B cell (primary cell): ENCODE measurements at regions not wholly inside any gene's neighbourhood (a gene's known extent, or its start where the extent isn't known, plus 50 kb on each side); places are given as distances from the start of the nearest gene placed in this dataset.

Source experiments
- ATAC-seq: fragments of 200-7000 bp; cut with Tn5 transposase; one replicate; pipeline ENCODE4 v1.10.0; 2021; ENCODE audit warnings: low read depth, mild to moderate bottlenecking, moderate number of reproducible peaks, moderate library complexity
- CTCF ChIA-PET: fragments of 350-600 bp; sonication (Branson Sonifier 250); formaldehyde crosslinking; loops from one replicate; lab custom pipeline; 2021; ENCODE audit warnings: antibody characterized with exemption, inconsistent platforms; lab: Charles Lee
- POLR2A ChIA-PET: fragments of 350-600 bp; sonication (Branson Sonifier 250); formaldehyde crosslinking; loops from one replicate; lab custom pipeline; 2021; ENCODE audit warnings: antibody characterized with exemption; lab: Charles Lee
- DNase-seq: peaks from one replicate; pipeline ENCODE4 v3.0.0; 2013
- H2AFZ ChIP-seq: 2 replicates; pipeline ENCODE4 v1.6.1; 2012; ENCODE audit warnings: mild to moderate bottlenecking, low read depth, low read length; ENCODE audit not compliant: insufficient read depth, poor library complexity, severe bottlenecking
- H3K27ac ChIP-seq, 2 donors: 1 replicate in 1 of 2; 2 replicates in 1 of 2; pipeline ENCODE4 v1.5.1; 2012 to 2013; ENCODE audit warnings: low read length in 2 of 2, mild to moderate bottlenecking in 2 of 2, moderate library complexity in 1 of 2
- H3K27me3 ChIP-seq, 4 experiments: fragments of 200-600 bp in 1 of 4; sonication (generic) in 1 of 4; replicated peaks in 1 of 4; 1 replicate in 2 of 4; 2 replicates in 2 of 4; pipeline versions ENCODE4 v1.6.1 to v1.7.0; 2013 to 2016; ENCODE audit warnings: low read length in 3 of 4, mild to moderate bottlenecking in 2 of 4, mixed read lengths in 1 of 4, moderate library complexity in 1 of 4; ENCODE audit not compliant: insufficient read depth in 4 of 4, control insufficient read depth in 3 of 4; ENCODE audit errors: control extremely low read depth in 1 of 4
- H3K36me3 ChIP-seq, 2 experiments: replicated peaks in 1 of 2; 1 replicate in 1 of 2; 2 replicates in 1 of 2; pipeline versions ENCODE4 v1.6.1 to v1.7.1; 2013; ENCODE audit warnings: low read length in 1 of 2; ENCODE audit not compliant: insufficient read depth in 2 of 2, control insufficient read depth in 1 of 2; ENCODE audit errors: control extremely low read depth in 1 of 2, extremely low read depth in 1 of 2
- H3K4me1 ChIP-seq, 2 donors: fragments of 200-600 bp in 1 of 2; sonication (generic) in 1 of 2; 1 replicate in 1 of 2; 2 replicates in 1 of 2; pipeline versions ENCODE4 v1.5.1 to v1.6.1; 2013 to 2017; ENCODE audit warnings: low read length in 2 of 2; ENCODE audit not compliant: control insufficient read depth in 2 of 2, insufficient read depth in 2 of 2
- H3K4me2 ChIP-seq: replicated peaks from 2 replicates; pipeline ENCODE3; 2012; ENCODE audit warnings: mild to moderate bottlenecking, low read depth, low read length; ENCODE audit not compliant: poor library complexity, severe bottlenecking
- H3K4me3 ChIP-seq, 5 experiments: fragments of 200-600 bp in 1 of 5; sonication (generic) in 1 of 5; 1 replicate in 3 of 5; 2 replicates in 2 of 5; pipeline versions ENCODE4 v1.5.1 to v1.7.0; 2011 to 2016; ENCODE audit warnings: low read length in 4 of 5, mild to moderate bottlenecking in 4 of 5, low read depth in 2 of 5, control low read depth in 1 of 5, moderate library complexity in 1 of 5; ENCODE audit not compliant: insufficient read depth in 1 of 5; ENCODE audit errors: control extremely low read depth in 1 of 5, extremely low read depth in 1 of 5
- H3K79me2 ChIP-seq: fragments of 200-600 bp; sonication (generic); one replicate; pipeline ENCODE4 v1.6.0; 2016; ENCODE audit warnings: low read length; ENCODE audit not compliant: control insufficient read depth, insufficient read depth
- H3K9ac ChIP-seq: fragments of 200-600 bp; sonication (generic); 2 replicates; pipeline ENCODE4 v1.6.1; 2017; ENCODE audit warnings: mild to moderate bottlenecking, low read length, moderate library complexity
- H3K9me3 ChIP-seq, 3 donors: one replicate each; pipeline versions ENCODE4 v1.6.1 to v1.7.1; 2013; ENCODE audit warnings: low read length in 2 of 3; ENCODE audit not compliant: control insufficient read depth in 2 of 3, insufficient read depth in 1 of 3; ENCODE audit errors: control extremely low read depth in 1 of 3
- H4K20me1 ChIP-seq: 2 replicates; pipeline ENCODE4 v1.6.0; 2012; ENCODE audit warnings: mild to moderate bottlenecking, low read length; ENCODE audit not compliant: insufficient read depth, control insufficient read depth, poor library complexity, severe bottlenecking
- H3K27ac Mint-ChIP-seq: one replicate; pipeline ENCODE4 v1.8.0; 2021; ENCODE audit warnings: mixed read lengths
- H3K27me3 Mint-ChIP-seq: one replicate; pipeline ENCODE4 v1.8.0; 2021; ENCODE audit warnings: mixed read lengths
- H3K4me1 Mint-ChIP-seq: one replicate; pipeline ENCODE4 v1.8.0; 2021; ENCODE audit warnings: mixed read lengths
- H3K4me3 Mint-ChIP-seq: one replicate; pipeline ENCODE4 v1.8.0; 2021; ENCODE audit warnings: mixed read lengths
- H3K9me3 Mint-ChIP-seq: one replicate; pipeline ENCODE4 v1.8.0; 2022; ENCODE audit warnings: mixed read lengths; ENCODE audit not compliant: insufficient read depth
- EZH2 ChIP-seq: IDR thresholded peaks from 2 replicates; pipeline ENCODE4 v1.6.1; 2012; ENCODE audit warnings: borderline replicate concordance, low read depth, mild to moderate bottlenecking, moderate library complexity, low read length; ENCODE audit not compliant: insufficient read depth, poor library complexity, severe bottlenecking
- WGBS: methylation state at CpG from one replicate; pipeline ENCODE4 v1.1.5; 2013; ENCODE audit warnings: missing lambda C conversion rate; ENCODE audit not compliant: insufficient coverage; 5-methylcytosine and 5-hydroxymethylcytosine counted together
- intact Hi-C: fragments of 100-400 bp; cut with micrococcal nuclease; formaldehyde crosslinking; loops from one replicate; pipeline ENCODE4 v1.10.0; 2022
- TF ChIP-seq, protein P1 (sequence below): fragments of 200-600 bp; IDR thresholded peaks from one replicate; pipeline ENCODE4 v1.8.0; 2022; ENCODE audit warnings: antibody characterized with exemption, mild to moderate bottlenecking

DNA sequence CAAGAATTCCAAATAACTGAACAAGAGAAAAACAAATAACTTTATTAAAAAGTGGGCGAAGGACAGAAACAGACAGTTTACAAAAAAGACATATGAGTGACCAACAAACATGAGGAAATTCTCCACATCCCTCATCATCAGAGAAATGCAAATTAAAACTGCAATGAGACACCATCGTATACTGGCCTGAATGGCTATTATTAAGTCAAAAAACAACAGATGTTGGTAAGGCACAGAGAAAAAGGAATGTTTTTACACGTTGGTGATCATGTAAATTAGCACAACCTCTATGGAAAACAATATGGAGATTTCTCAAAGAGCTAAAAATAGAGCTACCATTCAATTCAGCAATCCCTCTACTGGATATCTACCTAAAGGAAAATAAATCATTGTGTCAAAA, 1260.4 kb upstream of the ALCAM start:
- Histone ChIP-seq H3K4me2 (no peak overlapping the region), H2AFZ (no peak overlapping the region), H3K27me3 (peaks cover 0 to 4% (median 0%) of the 10 kb centered on the region in 4 experiments), H3K4me3 (no peak overlapping the region), H4K20me1 (no peaks in the 10 kb centered on the region), H3K79me2 (no peaks in the 10 kb centered on the region), H3K9ac (no peak overlapping the region), H3K9me3 (no peaks in the 10 kb centered on the region), H3K36me3 (no peaks in the 10 kb centered on the region), H3K4me1 (peaks cover 3 to 4% of the 10 kb centered on the region in 2 donors), H3K27ac (no peak overlapping the region)
- ChIA-PET CTCF (no interaction called here), POLR2A (no interaction called here)
- H3K27me3 Mint-ChIP-seq, result peaks cover 3% of the 10 kb centered on the region
- H3K4me1 Mint-ChIP-seq, result peaks cover 5% of the 10 kb centered on the region
- WGBS, result no CpG with 5 or more reads among the region's 3 CpGs
- TF ChIP-seq, protein P1, sequence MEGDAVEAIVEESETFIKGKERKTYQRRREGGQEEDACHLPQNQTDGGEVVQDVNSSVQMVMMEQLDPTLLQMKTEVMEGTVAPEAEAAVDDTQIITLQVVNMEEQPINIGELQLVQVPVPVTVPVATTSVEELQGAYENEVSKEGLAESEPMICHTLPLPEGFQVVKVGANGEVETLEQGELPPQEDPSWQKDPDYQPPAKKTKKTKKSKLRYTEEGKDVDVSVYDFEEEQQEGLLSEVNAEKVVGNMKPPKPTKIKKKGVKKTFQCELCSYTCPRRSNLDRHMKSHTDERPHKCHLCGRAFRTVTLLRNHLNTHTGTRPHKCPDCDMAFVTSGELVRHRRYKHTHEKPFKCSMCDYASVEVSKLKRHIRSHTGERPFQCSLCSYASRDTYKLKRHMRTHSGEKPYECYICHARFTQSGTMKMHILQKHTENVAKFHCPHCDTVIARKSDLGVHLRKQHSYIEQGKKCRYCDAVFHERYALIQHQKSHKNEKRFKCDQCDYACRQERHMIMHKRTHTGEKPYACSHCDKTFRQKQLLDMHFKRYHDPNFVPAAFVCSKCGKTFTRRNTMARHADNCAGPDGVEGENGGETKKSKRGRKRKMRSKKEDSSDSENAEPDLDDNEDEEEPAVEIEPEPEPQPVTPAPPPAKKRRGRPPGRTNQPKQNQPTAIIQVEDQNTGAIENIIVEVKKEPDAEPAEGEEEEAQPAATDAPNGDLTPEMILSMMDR, result no peak
- TF ChIP-seq EZH2, result no peak
- intact Hi-C loops, result no loop called here
- no peak for DNase-seq
- H3K9me3 Mint-ChIP-seq, result no peaks in the 10 kb centered on the region
- no peak for ATAC-seq
- H3K27ac Mint-ChIP-seq, result no peak overlapping the region
- no peak overlapping the region for H3K4me3 Mint-ChIP-seq

- no peaks in the 10 kb centered on the region for H3K4me1 ChIP-seq
- H3K27ac ChIP-seq, result no peak overlapping the region
- WGBS, result no CpG with 5 or more reads among the region's 2 CpGs
- Mint-ChIP-seq H3K4me1 (no peaks in the 10 kb centered on the region), H3K27me3 (peaks cover 3% of the 10 kb centered on the region), H3K4me3 (no peak overlapping the region), H3K9me3 (no peaks in the 10 kb centered on the region), H3K27ac (no peak overlapping the region)
- H3K9ac ChIP-seq, result no peak overlapping the region
- no peaks in the 10 kb centered on the region for H3K36me3 ChIP-seq
- H3K4me3 ChIP-seq, result no peak overlapping the region
- no peaks in the 10 kb centered on the region for H3K27me3 ChIP-seq
- H4K20me1 ChIP-seq, result no peaks in the 10 kb centered on the region
- TF ChIP-seq, protein P1, result no peak
- TF ChIP-seq EZH2, result no peak
- POLR2A ChIA-PET, result no interaction called here
- H3K79me2 ChIP-seq, result no peaks in the 10 kb centered on the region
- no peak for ATAC-seq
- H3K4me2 ChIP-seq, result no peak overlapping the region
- CTCF ChIA-PET, result no interaction called here
- DNase-seq, result no peak
- no peak overlapping the region for H2AFZ ChIP-seq
- intact Hi-C loops, result no loop called here
- no peaks in the 10 kb centered on the region for H3K9me3 ChIP-seq
These were observed 1258.2 kb upstream of the ALCAM start for GRCh38 chr3:104108522-104108921.
